ENCODE measurements at regions not wholly inside any gene's neighbourhood (a gene's known extent, or its start where the extent isn't known, plus 50 kb on each side); places are given as distances from the start of the nearest gene placed in this dataset.
"Not testable (repeated sequence)": the region's sequence is repeated elsewhere in the genome, so short reads cannot be mapped to it uniquely, and the experiment has no call there.

GRCh38 chr2:21376864-21377263 lies 253.1 kb downstream of the TDRD15 start:
- TF ChIP-seq POLR2A (IDR thresholded peaks at IDR 0.05) = no peak
- TF ChIP-seq CTCF (IDR thresholded peaks at IDR 0.05) = no peak
- no peak for TF ChIP-seq POLR2AphosphoS5 (IDR thresholded peaks at IDR 0.05)
- H3K4me1 ChIP-seq (replicated peaks) = no peaks in the 10 kb centered on the region
- no peaks in the 10 kb centered on the region for H3K9me3 ChIP-seq
- no peak for DNase-seq (ENCODE audit: low spot score)
- no peaks in the 10 kb centered on the region for H3K36me3 ChIP-seq
- no peak overlapping the region for H3K27ac ChIP-seq
- H3K27me3 ChIP-seq (replicated peaks; ENCODE audit: insufficient read depth) = no peaks in the 10 kb centered on the region
- H3K4me3 ChIP-seq = no peak overlapping the region
- 96% methylated on average over 3 of the region's 3 CpGs for WGBS
- intact Hi-C loops (cut with DNase I) = no loop called here

GRCh38 chr2:21379140-21379539 lies 255.4 kb downstream of the TDRD15 start:
- intact Hi-C loops (cut with DNase I) = no loop called here
- no peak overlapping the region for H3K27ac ChIP-seq
- TF ChIP-seq POLR2A (IDR thresholded peaks at IDR 0.05) = no peak
- no peak for TF ChIP-seq CTCF (IDR thresholded peaks at IDR 0.05)
- no peak for TF ChIP-seq POLR2AphosphoS5 (IDR thresholded peaks at IDR 0.05)
- WGBS = 88% methylated on average over 2 of the region's 2 CpGs
- DNase-seq (ENCODE audit: low spot score) = no peak
- H3K9me3 ChIP-seq = no peaks in the 10 kb centered on the region
- no peak overlapping the region for H3K4me3 ChIP-seq
- H3K4me1 ChIP-seq (replicated peaks) = no peaks in the 10 kb centered on the region
- no peaks in the 10 kb centered on the region for H3K27me3 ChIP-seq (replicated peaks; ENCODE audit: insufficient read depth)
- no peaks in the 10 kb centered on the region for H3K36me3 ChIP-seq

DNA sequence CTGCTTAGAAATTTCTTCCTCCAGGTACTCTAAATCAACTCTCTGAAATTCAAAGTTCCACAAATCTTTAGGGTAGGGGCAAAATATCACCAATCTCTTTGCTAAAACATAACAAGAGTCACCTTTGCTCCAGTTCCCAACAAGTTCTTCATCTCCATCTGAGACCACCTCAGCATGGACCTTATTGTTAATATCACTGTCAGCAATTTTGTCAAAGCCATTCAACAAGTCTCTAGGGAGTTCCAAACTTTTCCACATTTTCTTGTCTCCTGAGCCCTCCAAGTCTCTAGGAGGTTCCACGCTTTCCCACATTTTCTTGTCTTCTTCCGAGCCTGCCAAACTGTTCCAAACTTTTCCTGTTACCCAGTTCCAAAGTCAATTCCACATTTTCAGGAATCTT lies 255.9 kb downstream of the TDRD15 start:
- WGBS = 93% methylated on average over 2 of the region's 2 CpGs
- H3K4me1 ChIP-seq (replicated peaks); H3K36me3 ChIP-seq; intact Hi-C loops (cut with DNase I); H3K9me3 ChIP-seq; H3K27me3 ChIP-seq (replicated peaks; ENCODE audit: insufficient read depth); H3K4me3 ChIP-seq; DNase-seq (ENCODE audit: low spot score); H3K27ac ChIP-seq: not testable (repeated sequence)

DNA sequence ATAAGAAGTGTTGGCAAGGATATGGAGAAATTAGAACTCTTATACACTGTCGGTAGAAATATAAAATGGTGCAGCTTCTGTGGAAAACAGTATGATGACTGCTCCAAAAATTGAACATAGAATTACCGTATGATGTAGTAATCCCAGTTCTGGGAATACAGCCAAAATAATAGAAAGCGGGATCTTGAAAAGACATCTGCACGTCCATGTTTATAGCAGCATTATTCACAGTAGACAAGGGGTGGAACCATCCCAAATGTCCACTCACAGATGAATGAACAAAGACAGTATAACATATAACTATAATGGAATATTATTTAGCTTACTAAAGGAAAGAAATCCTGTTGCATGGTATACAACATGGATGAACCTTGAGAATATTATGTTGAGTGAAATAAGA lies 257.7 kb downstream of the TDRD15 start:
- Histone ChIP-seq H3K9me3 (no peaks in the 10 kb centered on the region), H3K27ac (no peak overlapping the region), H3K27me3 (replicated peaks; ENCODE audit: insufficient read depth) (no peaks in the 10 kb centered on the region), H3K36me3 (no peaks in the 10 kb centered on the region), H3K4me1 (replicated peaks) (no peaks in the 10 kb centered on the region), H3K4me3 (no peak overlapping the region)
- TF ChIP-seq POLR2A (IDR thresholded peaks at IDR 0.05) (no peak), CTCF (IDR thresholded peaks at IDR 0.05) (no peak)
- 31% methylated on average over 4 of the region's 4 CpGs for WGBS
- no peak for DNase-seq (ENCODE audit: low spot score)
- intact Hi-C loops (cut with DNase I) = no loop called here

- no peak for TF ChIP-seq POLR2A (IDR thresholded peaks at IDR 0.05)
- TF ChIP-seq POLR2AphosphoS5 (IDR thresholded peaks at IDR 0.05) = no peak
- no peak for TF ChIP-seq CTCF (IDR thresholded peaks at IDR 0.05)
- no peak for DNase-seq (ENCODE audit: low spot score)
- H3K27me3 ChIP-seq (replicated peaks; ENCODE audit: insufficient read depth) = no peaks in the 10 kb centered on the region
- WGBS = 80% methylated on average over 5 of the region's 5 CpGs
- no peaks in the 10 kb centered on the region for H3K9me3 ChIP-seq
- H3K27ac ChIP-seq = no peak overlapping the region
- no peak overlapping the region for H3K4me3 ChIP-seq
- no peaks in the 10 kb centered on the region for H3K4me1 ChIP-seq (replicated peaks)
- H3K36me3 ChIP-seq = no peaks in the 10 kb centered on the region
- intact Hi-C loops (cut with DNase I) = no loop called here
These were observed 259.1 kb downstream of the TDRD15 start for GRCh38 chr2:21382701-21383520.
